Activated T-cell treated with anti-CD3 and anti-CD28 coated beads for 24 hours (primary cell): ENCODE measurements at regions not wholly inside any gene's neighbourhood (a gene's known extent, or its start where the extent isn't known, plus 50 kb on each side); places are given as distances from the start of the nearest gene placed in this dataset.
"Not testable (repeated sequence)": the region's sequence is repeated elsewhere in the genome, so short reads cannot be mapped to it uniquely, and the experiment has no call there.

Experiments used
- DNase-seq: peaks from one replicate; pipeline ENCODE4 v3.0.0-alpha.2; 2020; ENCODE audit warnings: low read depth

DNA sequence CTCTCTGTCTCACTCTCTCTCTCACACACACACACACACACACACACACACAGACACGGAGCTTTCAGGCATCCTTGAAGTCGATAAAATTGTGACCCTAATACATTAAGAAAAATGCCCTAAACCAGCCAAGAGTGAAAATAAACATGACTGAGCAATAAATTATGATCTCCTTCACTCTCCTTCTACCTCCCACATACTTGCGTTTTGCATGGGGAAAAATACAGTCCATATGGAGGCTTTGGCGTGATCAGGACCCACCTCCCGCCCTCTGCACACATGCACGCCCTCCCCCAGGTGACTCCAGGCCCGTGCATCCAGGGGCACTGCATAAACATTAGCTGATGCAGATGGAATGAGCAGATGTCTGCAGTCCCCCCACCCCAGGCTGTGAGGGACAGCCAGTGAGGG, 114.2 kb upstream of the JARID2 start:
- no peak for DNase-seq

DNA sequence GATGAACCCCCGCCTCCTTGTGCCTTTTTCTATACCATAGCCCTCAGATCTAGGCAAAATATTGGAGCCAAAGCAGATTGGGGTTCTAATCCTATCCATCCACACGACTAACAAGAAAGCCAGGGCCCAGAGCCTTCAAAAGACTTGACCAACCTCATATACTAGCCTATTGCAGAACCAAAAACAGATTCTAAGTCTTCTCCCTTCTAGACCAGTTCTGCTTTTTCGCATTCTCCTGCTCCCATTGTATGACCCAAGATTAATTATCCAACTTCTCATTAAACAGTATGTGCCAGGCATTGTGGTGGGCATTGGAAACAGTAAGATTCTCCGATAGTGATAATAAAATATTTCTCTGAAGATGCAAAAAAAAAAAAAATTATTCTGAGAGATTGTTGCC, 113.7 kb upstream of the JARID2 start:
- no peak for DNase-seq

DNA sequence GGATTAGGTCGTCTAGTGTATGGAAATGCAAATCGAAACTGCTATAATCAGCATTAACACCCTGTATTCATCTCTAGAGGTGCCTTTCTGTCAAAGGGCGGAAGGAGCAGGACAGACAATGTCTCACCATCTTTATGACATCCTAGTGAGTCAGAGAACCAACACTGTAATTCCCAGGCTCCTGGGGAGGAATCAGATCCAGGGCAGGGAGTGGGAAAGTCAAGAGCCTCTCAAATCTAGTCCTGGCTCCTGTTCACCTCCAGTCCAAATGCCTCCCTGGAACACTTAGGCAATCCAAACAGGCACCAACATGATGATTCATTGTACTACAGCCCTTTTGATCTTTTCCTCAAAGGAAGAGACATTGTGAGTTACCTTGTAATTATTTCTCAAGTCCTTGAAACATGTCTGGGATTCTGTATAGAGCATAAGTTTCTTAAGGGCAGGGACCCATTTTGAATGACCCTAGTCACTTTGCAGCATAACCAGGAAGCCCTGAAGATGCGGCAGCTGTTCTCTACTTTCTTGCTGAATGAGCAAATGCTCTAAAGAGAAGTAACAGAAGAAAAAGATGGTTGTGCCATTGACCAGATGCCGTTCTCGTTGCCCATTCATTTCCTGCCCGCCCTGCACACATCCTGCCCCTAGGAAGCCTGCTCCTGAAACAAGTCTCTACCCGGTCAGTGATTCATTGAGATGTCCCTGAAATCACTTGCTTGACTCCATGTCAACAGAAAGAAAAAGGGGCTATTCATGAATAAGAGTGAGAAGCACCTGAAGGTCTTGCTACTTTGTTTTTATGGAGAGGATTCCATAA, 112.8 kb upstream of the JARID2 start:
- DNase-seq, result no peak

DNA sequence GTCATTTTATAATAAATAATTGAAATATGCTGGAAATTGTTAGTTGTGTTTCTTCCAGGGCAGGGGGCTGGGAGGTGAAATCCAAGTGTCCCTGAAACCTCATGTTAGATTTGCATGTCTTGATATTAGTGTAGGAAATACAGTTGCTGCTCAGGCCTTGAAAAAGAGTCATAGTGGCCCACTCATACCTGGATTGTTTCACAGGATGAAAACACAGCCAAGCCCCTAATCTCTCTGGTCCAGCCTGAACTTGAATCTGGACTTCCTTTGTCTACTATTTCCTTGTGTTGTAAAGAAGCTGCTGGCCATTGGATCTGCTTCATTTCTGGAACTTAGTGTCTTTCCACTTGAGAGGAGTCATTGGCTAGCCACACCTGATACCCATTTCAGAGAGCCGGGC, 108.8 kb upstream of the JARID2 start:
- no peak for DNase-seq

DNA sequence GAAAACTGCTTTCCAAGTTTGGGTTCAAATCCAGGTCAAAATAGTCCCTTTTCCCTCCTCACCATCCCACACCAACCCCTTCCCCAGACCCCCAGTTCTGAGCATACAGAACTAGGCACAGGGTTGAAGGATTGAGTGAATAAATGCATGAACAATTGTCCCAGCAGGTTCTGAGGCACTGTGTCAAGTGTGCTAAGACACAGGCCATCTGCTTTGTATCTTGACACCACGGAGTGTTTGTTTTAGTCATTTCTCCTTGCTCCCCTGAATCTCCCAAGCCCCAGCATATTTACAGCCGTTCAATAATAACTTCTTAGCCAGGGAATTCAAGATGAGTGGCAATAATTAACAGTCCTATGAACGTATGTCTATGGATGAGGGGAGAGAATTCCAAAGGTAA, 102.8 kb upstream of the JARID2 start:
- no peak for DNase-seq

DNA sequence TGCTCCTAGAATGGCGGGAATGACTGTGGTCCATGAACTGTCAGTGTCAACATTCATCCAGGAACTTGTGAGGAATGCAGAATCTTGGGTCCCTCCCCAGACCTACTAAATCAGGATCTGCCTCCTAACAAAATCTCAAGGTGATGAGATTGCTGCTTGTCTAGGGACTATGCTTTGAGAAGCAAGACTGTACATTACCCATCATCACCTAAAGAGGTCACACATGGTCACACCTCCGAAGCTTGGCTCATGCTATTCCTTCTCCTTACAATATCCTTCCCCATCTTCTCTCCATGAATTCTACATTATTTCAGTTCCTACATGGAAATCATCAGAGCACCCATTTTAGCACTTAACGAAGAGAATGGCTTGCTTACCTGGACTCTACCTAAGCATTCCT, 102.3 kb upstream of the JARID2 start:
- DNase-seq, result no peak

DNA sequence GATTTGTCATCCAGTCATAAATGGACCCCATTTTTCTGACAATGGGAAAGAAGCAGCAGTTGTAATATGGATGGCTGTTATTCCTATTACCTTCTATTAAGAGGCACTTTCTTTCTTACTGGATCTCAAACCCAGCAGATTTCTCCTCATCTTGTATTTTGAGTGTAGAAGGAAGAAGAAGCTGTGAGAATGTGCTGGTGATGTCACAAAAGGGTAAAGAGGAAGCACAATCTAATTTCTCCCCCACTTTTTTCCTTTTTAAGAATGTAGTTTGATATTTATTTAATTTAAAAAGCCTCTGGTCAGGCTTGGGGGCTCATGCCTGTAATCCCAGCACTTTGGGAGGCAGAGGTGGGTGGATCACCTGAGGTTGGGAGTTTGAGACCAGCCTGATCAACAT, 100.0 kb upstream of the JARID2 start:
- no peak for DNase-seq

DNA sequence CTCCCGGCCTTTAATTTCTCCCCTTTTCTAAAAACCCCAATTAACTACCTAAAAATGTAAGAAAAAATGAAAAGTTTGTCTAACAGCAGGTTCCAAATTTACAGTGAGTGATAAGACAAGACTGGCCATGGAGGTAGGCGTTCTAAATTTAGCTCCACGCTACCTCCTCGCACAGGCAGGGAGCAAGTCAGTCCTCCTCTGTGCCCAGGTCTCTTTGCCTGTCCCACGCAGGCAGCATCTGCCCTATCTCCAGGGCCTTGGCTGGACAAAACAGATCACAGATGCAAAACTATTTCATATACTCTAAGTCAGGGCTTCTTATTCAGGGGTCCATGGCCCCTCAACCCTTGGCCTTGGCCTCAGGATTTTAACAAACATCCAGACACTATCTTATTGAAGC, 98.0 kb upstream of the JARID2 start:
- no peak for DNase-seq

DNA sequence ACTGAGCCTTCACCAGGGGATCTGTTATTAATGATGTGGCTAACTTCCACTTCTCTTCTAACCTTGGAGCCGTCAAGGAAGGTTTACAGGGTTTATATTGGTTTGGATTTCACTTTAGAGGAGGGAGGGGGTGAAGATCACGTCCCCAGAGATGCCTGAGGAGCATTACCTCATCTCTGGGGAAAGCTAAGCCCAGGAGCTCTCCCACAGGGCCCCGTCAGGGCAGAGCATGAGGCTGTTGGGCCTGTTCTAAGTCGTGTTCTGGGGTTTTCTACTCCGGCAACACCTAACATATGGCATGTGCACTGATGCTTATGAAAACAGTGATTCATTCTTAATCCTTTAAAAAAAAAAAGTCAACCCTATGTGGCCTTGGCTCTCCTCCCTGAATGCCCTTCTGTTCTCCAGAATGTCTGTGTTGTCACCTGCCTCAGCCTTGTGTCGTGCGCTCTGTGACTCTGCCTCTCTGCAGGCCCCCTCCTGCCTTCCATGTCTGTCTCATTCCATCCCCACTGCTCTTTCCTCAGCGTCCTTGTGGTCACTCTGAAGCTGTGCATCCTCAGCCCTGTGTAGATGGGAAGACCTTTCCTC, 97.4 kb upstream of the JARID2 start:
- DNase-seq, result no peak

DNA sequence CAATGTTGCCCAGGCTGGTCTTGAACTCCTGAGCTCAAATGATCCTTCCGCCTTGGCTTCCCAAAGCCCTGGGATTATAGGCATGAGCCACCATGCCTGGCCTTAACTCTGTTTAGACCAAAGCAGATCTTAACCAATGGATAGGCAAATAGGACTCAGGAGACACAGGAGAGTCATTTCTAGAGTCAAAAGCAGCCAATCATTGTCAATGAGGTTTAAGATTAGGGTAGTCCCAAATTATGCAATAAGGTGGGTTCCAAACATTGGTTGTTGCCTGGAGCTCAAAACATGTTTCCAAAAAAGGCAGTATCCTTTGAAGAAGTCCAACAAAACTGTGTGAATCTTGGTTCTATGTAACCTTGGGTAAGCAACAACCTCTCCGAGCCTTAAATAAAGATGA, 95.7 kb upstream of the JARID2 start:
- no peak for DNase-seq

DNA sequence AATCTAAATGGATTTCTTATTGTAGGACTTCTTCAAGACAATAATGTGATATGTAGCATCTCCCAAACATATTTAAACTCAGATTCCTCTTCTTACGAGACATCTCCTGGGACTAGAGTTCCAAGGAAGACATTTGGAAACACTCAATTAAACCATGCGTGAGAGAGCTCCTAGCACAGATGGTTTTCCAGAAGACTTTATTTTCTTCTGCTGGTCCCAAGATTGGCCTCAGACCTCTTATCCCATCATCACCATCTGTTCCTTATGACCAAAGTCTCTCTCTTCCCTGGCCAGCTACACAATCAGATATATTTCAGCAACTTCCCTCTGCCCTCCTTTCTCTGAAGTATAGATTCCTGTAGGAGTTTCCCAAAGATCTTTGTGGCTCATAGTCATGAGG, 93.2 kb upstream of the JARID2 start:
- DNase-seq, result no peak

DNA sequence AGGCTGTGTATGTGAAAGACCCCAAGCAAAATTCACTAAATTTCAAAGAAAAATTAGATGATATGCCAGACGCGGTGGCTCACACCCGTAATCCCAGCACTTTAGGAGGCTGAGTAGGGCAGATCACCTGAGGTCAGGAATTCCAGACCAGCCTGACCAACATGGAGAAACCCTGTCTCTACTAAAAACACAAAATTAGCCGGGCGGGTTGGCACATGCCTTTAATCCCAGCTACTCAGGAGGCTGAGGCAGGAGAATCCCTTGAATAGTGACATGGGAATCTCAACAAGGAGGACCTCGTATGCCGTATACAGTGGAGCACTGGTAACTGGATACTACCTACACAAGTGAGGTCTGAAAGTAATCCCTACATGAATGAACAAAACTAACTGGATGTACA, 92.7 kb upstream of the JARID2 start:
- DNase-seq, result no peak

DNA sequence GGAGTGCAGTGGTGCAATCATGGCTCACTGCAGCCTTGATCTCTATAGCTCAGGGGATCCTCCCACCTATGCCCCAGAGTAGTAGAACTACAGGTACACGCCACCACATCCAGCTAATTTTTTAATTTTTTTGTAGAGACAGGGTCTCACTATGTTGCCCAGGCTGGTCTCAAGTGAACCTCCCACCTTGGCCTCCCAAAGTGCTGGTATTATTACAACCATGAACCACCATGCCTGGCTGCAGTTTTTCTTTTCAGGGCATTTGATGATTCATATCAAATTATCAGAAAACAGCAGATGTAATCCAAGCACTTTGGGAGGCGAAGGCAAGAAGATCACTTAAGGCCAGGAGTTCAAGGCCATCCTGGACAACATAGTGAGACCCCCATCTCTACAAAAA, 88.4 kb upstream of the JARID2 start:
- no peak for DNase-seq

DNA sequence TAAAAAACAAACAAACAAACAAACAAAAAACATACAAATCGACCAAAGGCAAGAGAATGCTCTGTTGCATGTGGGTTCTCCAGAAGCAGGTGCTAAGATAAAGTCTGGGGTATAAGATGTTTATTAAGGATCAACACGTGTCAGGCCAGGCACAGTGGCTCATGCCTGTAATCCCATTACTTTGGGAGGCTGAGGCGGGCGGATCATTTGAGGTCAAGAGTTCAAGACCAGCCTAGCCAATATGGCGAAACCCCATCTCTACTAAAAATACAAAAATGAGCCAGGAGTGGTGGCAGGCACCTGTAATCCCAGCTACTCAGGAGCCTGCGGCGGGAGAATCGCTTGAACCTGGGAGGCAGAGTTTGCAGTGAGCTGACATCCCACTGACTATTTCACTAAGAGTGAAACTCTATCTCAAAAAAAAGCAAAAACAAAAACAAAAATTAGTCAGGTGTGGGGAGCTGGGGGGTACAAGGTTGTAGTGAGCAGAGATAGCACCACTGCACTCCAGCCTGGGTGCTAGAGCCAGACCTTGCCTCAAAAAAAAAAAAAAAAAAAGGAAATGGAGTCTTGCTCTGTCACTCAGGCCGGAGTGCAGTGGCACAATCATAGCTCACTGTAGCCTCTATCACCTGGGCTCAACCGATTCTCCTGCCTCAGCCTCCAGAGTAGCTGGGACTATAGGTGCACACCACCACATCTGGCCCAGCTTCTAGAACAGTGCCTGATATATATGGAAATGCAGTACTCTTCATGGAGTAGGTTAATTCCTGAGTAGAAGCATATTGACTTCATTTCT, 86.8 kb upstream of the JARID2 start:
- no peak for DNase-seq

DNA sequence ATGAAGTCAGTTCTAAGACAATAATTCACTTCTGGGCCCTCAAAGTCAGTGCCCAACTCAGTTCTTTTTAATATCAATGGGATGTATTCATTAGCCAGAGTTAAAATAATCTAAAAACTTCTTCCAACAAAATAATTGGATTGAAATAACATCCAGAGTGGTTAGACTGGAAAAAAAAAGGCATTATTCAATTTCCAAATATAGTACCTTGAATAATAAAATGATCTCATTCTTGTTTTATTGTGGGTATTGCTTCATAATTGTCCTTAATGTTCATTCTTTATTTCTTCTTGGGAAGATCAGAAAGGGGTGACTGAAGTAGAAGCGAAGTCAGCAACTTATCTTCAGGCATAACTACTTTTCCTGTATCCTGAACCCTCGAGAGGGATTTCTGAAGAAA, 85.1 kb upstream of the JARID2 start:
- no peak for DNase-seq

DNA sequence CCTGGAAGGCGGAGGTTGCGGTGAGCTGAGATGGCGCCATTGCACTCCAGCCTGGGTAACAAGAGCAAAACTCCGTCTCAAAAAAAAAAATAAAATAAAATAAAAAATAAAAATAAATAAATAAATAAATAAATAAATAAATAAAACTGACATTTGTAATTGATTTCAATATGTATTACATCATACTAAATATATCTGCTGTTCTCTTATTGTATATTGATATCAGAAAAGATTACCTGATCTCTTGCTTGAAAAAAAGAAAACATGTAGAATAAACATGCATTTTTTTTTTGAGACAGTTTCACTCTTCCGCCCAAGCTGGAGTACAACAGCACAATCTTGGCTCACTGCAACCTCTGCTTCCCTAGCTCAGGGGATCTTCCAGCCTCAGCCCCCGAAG, 81.0 kb upstream of the JARID2 start:
- not testable (repeated sequence) for DNase-seq

DNA sequence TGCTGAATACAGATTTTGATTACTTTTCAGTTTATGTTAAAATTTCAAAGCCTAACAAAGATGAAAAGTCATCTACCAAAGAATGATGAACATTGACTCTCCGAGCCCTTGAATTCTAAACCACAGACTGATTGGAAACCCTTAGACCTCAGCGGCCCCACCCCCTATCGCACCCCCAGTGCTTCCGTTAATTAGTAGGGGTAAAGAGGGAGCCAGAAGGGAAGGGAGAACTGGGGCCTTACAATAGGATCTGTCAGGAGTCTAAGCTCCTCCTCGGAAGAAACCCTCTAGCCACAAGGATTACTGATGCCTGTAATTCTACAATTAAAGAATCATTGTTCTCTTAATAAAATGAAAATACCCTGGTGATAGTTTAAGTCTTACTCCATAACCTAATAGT, 79.7 kb upstream of the JARID2 start:
- no peak for DNase-seq

DNA sequence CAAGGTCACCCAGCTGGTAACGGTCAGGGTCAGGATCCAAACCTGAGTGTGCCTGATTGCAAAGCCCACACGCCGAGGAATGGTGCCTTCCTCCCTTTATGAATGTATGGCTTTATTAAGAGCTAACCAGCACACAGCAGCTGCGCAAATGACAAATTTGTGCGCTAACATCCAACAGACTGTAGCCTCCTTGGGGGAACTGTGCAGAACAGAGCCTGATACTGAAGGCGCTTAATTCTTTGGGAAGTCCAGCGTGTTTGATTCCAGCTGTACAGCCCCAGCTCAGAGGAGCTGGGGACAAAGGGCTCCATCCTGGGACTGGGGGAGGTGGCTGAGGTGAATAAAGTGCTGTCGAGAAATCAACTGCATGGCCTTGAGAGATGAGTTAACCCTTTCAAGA, 75.7 kb upstream of the JARID2 start:
- DNase-seq, result no peak

DNA sequence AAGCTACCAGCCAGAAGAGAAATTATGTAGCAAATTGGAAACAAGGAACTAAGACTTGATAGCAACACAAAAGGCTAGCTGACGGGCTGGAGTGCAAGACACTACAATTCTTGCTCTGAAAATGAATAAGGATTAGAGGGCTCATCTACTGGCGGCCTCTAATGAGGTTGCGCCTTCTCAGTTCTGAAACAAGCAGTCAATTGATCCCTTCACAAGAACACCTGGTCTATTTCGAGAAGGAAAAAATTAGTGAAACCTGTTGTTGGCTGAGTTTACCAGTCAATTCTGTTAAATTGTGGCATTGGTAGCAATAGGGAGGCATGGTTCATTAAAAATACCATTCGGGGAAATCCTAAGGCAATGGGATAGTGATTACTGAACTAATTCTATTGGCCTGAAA, 74.8 kb upstream of the JARID2 start:
- DNase-seq, result no peak

DNA sequence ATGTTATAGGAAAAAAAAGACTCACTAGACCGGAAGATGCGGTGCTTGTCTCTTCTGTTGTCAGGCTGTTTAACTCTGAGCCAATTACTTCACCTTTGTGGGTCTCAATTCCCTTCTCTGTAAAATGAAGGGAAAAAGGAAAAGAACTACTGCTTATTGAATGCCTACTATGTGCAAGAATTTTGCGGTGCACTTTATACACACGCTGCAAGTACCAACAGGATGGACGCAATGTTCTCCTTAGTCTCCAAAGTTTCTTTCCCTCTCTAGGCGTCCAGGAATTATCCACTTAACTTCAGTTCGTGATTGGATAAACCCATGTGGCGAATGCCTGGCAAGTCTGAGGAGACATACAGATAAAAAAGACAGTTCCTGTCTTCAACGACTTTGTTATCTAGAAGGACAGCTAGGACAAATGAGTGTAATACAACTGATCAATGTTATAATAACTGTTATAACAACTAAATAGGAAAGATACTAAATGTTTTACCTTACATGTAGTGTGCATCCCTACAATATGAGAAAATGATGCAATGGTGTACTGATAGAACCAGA, 69.0 kb upstream of the JARID2 start:
- no peak for DNase-seq

DNA sequence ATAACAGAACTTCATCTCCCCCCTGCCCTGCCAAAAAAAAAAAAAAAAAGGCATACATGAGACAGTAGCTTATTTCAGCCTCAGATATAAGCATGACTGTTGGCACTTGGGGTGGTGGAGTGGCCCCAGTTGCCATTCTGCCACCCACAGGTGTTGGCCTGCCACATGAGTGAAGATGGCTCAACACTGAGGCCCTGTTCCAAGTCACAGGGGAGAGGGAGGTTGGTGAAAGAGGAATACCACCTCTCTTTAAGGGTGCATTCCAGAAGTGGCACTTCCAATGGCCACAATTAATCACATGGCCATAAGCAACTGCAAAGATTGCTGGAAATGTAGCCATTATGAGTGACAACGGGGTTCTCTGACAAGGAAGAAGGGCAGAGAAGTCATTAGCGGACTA, 61.9 kb upstream of the JARID2 start:
- DNase-seq, result peak; percentile 10

DNA sequence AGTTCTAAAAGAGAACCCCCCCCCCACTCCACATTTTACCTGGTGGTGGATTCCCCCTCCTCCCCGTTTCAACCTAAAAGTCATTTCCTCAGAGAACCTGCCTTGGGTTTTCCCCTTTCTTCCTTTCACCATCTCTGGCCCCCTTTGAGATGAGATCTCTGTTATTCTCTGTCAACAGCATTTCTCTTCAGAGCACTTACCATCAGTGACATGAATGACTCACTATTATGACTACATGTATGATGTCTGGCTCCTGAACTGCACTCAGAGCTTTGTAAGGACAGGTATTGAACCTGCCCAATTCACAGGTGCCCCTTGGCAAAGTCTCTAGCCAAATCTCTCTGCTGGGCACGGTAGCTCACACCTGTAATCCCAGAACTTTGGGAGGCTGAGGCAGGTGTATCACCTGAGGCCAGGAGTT, 61.4 kb upstream of the JARID2 start:
- peak; percentile 19 for DNase-seq

DNA sequence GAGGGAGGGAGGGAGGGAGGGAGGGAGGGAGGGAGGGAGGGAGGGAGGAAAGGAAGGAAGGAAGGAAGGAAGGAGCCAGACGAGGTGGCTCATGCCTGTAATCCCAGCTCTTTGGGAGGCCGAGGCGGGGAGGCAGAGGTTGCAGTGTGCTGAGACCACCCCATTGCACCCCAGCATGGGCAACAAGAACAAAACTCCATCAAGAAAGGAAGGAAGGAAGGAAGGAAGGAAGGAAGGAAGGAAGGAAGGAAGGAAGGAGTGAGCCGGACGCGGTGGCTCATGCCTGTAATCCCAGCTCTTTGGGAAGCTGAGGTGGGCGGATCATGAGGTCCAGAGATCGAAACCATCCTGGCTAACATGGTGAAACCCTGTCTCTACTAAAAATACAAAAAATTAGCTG, 60.8 kb upstream of the JARID2 start:
- not testable (repeated sequence) for DNase-seq
